Right cardiac atrium (tissue), 5 donors: ENCODE measurements at regions not wholly inside any gene's neighbourhood (a gene's known extent, or its start where the extent isn't known, plus 50 kb on each side); places are given as distances from the start of the nearest gene placed in this dataset.
"Not testable (repeated sequence)": the region's sequence is repeated elsewhere in the genome, so short reads cannot be mapped to it uniquely, and the experiment has no call there.

ENCODE experiments used
- ATAC-seq, 2 donors: fragments of 200-7000 bp; cut with Tn5 transposase; one replicate each; pipeline versions ENCODE4 v1.8.0 to v1.9.1; 2020; ENCODE audit warnings: moderate library complexity in 2 of 2, mild to moderate bottlenecking in 1 of 2
- DNase-seq, 3 donors: peaks; one replicate each; pipeline ENCODE4 v3.0.0-alpha.2; 2020
- H3K27ac ChIP-seq: one replicate; pipeline ENCODE4 v1.5.1; 2013; ENCODE audit warnings: mild to moderate bottlenecking, low read length, control low read depth, moderate library complexity
- H3K27me3 ChIP-seq: one replicate; pipeline ENCODE4 v1.6.1; 2013; ENCODE audit not compliant: control insufficient read depth, insufficient read depth
- H3K4me1 ChIP-seq: one replicate; pipeline ENCODE4 v1.6.1; 2013; ENCODE audit warnings: low read length; ENCODE audit not compliant: control insufficient read depth, insufficient read depth
- H3K4me3 ChIP-seq: one replicate; pipeline ENCODE4 v1.5.1; 2013; ENCODE audit warnings: low read length, control low read depth
- H3K9me3 ChIP-seq: one replicate; pipeline ENCODE4 v1.6.1; 2013; ENCODE audit warnings: low read length; ENCODE audit not compliant: control insufficient read depth
- WGBS: extraction: QIAGEN DNeasy Blood & Tissue Kit; methylation state at CpG from one replicate; pipeline ENCODE4 v1.1.7; 2013; 5-methylcytosine and 5-hydroxymethylcytosine counted together
- intact Hi-C, 4 donors: fragments of 100-400 bp; cut with DNase I; formaldehyde crosslinking; loops; one replicate each; pipeline versions ENCODE4 v1.11.0 to v1.14.0; 2022 to 2023
- donor health status: healthy with polysubstance abuse.
- donor health status: DM: no; HTN: yes; CAD: no.
- donor health status: DM: no; HTN: no; CAD: no.
- donor health status: DM: no; HTN: yes; CAD: no; lungs with severe emphysema.
- donor health status: DM: yes; HTN: yes; CAD: no.

GRCh38 chr16:60402941-60403340, 1633.3 kb downstream of the CDH8 start:
- H3K9me3 ChIP-seq, H3K4me3 ChIP-seq, H3K4me1 ChIP-seq, DNase-seq, ATAC-seq, H3K27ac ChIP-seq, H3K27me3 ChIP-seq, intact Hi-C loops: not testable (repeated sequence)
- 92% methylated on average over 9 of the region's 9 CpGs for WGBS

GRCh38 chr16:60392380-60392779, 1643.9 kb downstream of the CDH8 start:
- intact Hi-C loops, result no loop called here
- ATAC-seq, result no peak

GRCh38 chr16:60371591-60371990, 1637.5 kb upstream of the GOT2 start:
- Histone ChIP-seq H3K27me3 (no peaks in the 10 kb centered on the region), H3K9me3 (no peaks in the 10 kb centered on the region), H3K27ac (no peak overlapping the region), H3K4me3 (no peak overlapping the region), H3K4me1 (no peaks in the 10 kb centered on the region)
- 75% methylated on average over 2 of the region's 2 CpGs for WGBS
- intact Hi-C loops, result no loop called here
- no peak for DNase-seq
- ATAC-seq, result no peak

More at GRCh38 chr16:60392380-60392779, 1643.9 kb downstream of the CDH8 start:
- H3K27me3 ChIP-seq, result no peaks in the 10 kb centered on the region
- H3K27ac ChIP-seq, result no peak overlapping the region
- 89% methylated on average over 4 of the region's 4 CpGs for WGBS
- no peak for DNase-seq
- H3K4me3 ChIP-seq, result no peak overlapping the region
- no peaks in the 10 kb centered on the region for H3K4me1 ChIP-seq
- no peaks in the 10 kb centered on the region for H3K9me3 ChIP-seq

- DNase-seq, result no peak
- 75% methylated on average over 3 of the region's 3 CpGs for whole genome bisulfite sequencing
Observed at GRCh38 chr16:60367739-60368138, 1633.6 kb upstream of the GOT2 start.

GRCh38 chr16:60363566-60363965, 1629.5 kb upstream of the GOT2 start:
- no peaks in the 10 kb centered on the region for H3K27me3 ChIP-seq
- H3K9me3 ChIP-seq, result no peaks in the 10 kb centered on the region
- intact Hi-C loops, result no loop called here
- H3K27ac ChIP-seq, result no peak overlapping the region
- no peaks in the 10 kb centered on the region for H3K4me1 ChIP-seq
- ATAC-seq (no peak), DNase-seq (no peak)
- no peak overlapping the region for H3K4me3 ChIP-seq
- WGBS, result 80% methylated on average over 6 of the region's 6 CpGs

More at GRCh38 chr16:60367739-60368138, 1633.6 kb upstream of the GOT2 start:
- no peak overlapping the region for H3K27ac ChIP-seq
- no peak overlapping the region for H3K4me3 ChIP-seq
- no peaks in the 10 kb centered on the region for H3K9me3 ChIP-seq
- ATAC-seq, result no peak
- intact Hi-C loops, result no loop called here
- no peaks in the 10 kb centered on the region for H3K4me1 ChIP-seq
- H3K27me3 ChIP-seq, result no peaks in the 10 kb centered on the region

- H3K9me3 ChIP-seq, intact Hi-C loops, H3K4me3 ChIP-seq, H3K27me3 ChIP-seq, H3K4me1 ChIP-seq, H3K27ac ChIP-seq, ATAC-seq: not testable (repeated sequence)
- WGBS, result 92% methylated on average over 13 of the region's 13 CpGs
- peak in 1 of 3 donors; percentile 44 for DNase-seq
Observed at GRCh38 chr16:60359866-60360265, 1625.8 kb upstream of the GOT2 start.

- 93% methylated on average over 17 of the region's 17 CpGs for WGBS
- intact Hi-C loops, H3K27me3 ChIP-seq, H3K9me3 ChIP-seq, DNase-seq, H3K27ac ChIP-seq, H3K4me1 ChIP-seq, ATAC-seq, H3K4me3 ChIP-seq: not testable (repeated sequence)
Observed at GRCh38 chr16:60359412-60359811, 1625.3 kb upstream of the GOT2 start.

- intact Hi-C loops, H3K4me3 ChIP-seq, DNase-seq, H3K27me3 ChIP-seq, H3K9me3 ChIP-seq, ATAC-seq, H3K4me1 ChIP-seq, H3K27ac ChIP-seq: not testable (repeated sequence)
- 92% methylated on average over 29 of the region's 29 CpGs for WGBS
Observed at GRCh38 chr16:60357876-60358522, 1623.9 kb upstream of the GOT2 start.

- no peak overlapping the region for H3K4me3 ChIP-seq
- 81% methylated on average over 1 of the region's 1 CpG for WGBS
- DNase-seq (no peak), ATAC-seq (no peak)
- H3K27me3 ChIP-seq, result no peaks in the 10 kb centered on the region
- no peaks in the 10 kb centered on the region for H3K4me1 ChIP-seq
- no peak overlapping the region for H3K27ac ChIP-seq
- intact Hi-C loops, result no loop called here
- no peaks in the 10 kb centered on the region for H3K9me3 ChIP-seq
Observed at GRCh38 chr16:60346256-60346655, 1612.1 kb upstream of the GOT2 start.

- intact Hi-C loops, result no loop called here
- Histone ChIP-seq H3K27me3 (no peaks in the 10 kb centered on the region), H3K4me3 (no peak overlapping the region), H3K9me3 (no peaks in the 10 kb centered on the region), H3K4me1 (no peaks in the 10 kb centered on the region), H3K27ac (no peak overlapping the region)
- DNase-seq, result no peak
- WGBS, result 81% methylated on average over 4 of the region's 4 CpGs
- no peak for ATAC-seq
Observed at GRCh38 chr16:60337671-60338070, 1603.6 kb upstream of the GOT2 start.

- ATAC-seq, result no peak
- intact Hi-C loops, result no loop called here
- no peak for DNase-seq
- no peaks in the 10 kb centered on the region for H3K27me3 ChIP-seq
- 49% methylated on average over 2 of the region's 2 CpGs for WGBS
- no peaks in the 10 kb centered on the region for H3K4me1 ChIP-seq
- no peak overlapping the region for H3K4me3 ChIP-seq
- no peaks in the 10 kb centered on the region for H3K9me3 ChIP-seq
- no peak overlapping the region for H3K27ac ChIP-seq
Observed at GRCh38 chr16:60331168-60331567, 1597.1 kb upstream of the GOT2 start.

GRCh38 chr16:60329108-60329507, 1595.0 kb upstream of the GOT2 start:
- no peak overlapping the region for H3K4me3 ChIP-seq
- H3K27me3 ChIP-seq, result no peaks in the 10 kb centered on the region
- no peaks in the 10 kb centered on the region for H3K4me1 ChIP-seq
- intact Hi-C loops, result no loop called here
- H3K27ac ChIP-seq, result no peak overlapping the region
- no peaks in the 10 kb centered on the region for H3K9me3 ChIP-seq
- ATAC-seq (no peak), DNase-seq (no peak)
- WGBS, result 72% methylated on average over 2 of the region's 2 CpGs
